HT-29 (cell line): ENCODE measurements at regions not wholly inside any gene's neighbourhood (a gene's known extent, or its start where the extent isn't known, plus 50 kb on each side); places are given as distances from the start of the nearest gene placed in this dataset.

Experiments used
- DNase-seq: peaks from one replicate; pipeline ENCODE4 v3.0.0-alpha.2; 2015; ENCODE audit warnings: low spot score

DNA sequence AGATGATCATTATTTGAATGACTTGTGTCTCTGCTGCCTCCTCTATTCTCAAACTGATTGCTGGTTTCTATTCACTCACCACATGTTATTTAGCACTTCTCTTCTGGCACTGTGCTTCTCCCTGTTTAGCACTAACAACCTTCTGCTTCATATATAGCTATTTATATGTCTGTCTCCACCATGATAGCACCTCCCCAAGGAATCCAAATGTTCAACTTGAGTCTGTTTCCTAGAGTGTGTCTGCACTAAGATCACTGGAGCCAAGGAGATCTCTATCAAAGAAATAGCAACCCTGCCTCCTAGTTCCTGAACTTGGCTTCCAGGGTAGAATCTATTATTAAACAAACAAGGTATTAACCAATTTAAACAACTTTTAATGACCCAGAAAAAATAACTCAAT is 104.5 kb downstream of the CYP26A1 start:
- no peak for DNase-seq

DNA sequence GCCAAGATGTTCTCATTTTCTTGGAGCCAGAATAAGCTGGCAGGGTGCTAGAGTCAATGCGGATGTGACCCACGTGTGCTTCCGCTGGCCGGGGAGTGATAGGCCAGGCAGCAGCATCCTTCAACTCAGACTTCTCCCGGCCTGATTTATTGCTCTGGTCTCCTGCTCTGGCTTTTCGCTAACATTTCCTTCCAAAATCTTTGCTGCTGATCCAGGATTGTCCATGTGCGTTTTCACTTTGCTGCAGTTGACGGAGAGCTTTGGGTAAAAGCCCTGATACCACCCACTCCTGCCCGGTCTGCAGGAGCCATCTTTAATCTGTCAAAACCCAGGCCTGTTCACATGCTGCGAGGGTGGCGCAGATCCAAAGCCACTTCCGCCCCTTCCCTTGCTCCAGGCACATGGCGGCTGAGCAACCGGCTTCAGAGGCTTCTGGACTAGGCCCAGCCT is 106.8 kb downstream of the CYP26A1 start:
- no peak for DNase-seq

DNA sequence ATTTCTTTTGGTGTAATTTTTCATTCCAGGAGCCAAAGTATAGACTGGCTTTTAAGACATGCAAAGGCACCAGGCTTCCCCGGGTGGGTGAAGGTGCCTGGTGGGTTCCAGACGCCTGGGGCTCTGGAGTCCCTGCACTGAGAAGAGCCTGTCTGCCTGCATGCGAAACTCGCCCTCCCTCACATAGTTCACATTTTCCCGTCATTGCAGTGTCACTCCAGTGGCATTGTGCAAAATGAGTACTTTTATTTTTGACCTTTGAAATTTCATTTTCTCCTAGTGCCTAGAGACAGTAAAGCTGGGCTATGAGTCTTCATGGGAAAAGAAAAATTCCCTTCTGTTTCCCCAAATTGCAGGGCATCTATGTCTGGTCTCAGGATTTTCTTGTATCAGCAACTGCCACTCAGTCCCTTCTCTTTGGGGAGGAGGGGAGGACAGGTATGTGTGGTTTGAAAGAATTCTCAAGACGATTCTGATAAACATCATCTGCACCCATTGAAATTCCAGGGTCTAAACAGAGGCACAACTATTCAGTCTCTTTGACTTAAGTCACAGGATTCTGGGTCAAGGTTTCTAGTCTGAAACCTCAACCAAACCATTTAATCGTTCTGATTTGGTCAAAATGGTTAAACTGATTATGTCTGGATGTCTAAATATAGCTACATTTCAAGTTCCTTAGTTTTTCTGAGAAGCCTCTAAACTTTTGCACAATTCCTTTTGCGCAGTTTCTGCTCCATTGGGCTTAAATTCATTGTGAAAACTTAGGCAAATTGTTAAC is 107.8 kb downstream of the CYP26A1 start:
- DNase-seq, result no peak

DNA sequence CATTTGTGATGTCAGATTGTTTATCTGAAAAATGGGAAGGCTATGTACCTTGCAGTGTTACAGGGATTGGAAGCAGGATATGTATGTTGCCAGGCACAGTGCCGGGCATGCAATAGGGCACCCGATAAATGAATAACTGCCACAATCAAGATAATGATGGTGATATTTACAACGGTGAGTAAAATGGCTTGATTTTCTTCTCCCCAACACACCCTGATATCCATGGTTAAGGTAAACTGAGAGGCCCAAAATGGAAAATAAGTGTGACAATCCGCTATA is 108.3 kb downstream of the CYP26A1 start:
- DNase-seq, result no peak

DNA sequence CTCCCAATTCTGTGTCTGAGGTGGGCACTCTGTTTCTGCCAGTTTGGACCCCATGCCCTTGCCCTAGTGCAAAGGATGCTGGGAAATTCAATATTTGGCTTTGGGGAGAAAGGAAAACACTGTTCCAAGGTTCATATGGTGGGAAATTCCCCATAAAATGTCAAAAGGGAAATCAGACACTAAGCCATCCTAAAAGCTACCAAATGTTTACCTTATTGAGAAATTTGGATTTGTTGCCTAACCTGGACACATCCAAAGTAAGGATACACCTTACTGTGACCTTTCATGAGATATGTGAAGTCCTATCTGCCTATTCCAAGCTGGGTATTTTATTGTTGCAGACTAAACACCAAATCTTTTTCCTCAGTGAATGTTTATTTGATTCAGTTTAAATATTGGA is 109.1 kb downstream of the CYP26A1 start:
- no peak for DNase-seq

DNA sequence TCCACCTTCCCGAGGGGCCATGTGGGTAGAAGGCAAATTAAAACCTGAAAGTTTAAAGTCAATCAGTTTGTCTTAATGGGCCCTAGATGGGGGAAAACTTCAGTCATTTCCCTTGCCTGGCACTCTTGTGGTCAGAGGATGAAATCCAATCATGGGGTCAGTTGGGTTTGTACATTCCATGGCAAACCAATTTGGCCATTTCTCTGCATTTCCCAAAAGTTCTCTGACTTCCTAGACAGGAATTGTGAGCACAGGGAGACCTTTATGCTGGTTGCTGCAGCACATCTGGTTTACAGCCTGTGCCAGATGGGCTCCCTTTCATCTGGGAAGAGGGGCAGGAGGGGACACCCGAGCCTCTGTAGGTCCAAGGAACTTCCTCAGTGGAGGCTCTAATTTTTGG is 113.0 kb downstream of the CYP26A1 start:
- no peak for DNase-seq

DNA sequence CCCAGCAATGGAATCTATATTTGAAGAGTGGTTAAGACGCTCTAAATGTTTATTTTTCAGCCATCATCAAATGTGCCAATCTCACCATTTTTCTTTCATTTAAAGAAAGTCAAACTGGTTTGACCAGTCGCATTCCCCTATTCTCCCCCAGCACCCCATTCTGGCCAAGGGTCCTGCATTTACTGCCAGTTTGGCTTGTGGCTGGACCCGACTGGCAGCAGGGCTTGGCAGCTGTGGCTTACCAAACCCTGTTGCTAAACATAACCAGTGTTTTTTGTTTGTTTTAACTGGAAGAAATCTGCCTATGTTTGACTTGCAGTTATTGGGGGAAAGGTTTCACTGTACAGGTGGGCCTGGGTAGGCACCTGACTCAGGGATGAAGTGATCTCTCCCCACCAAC is 116.3 kb downstream of the CYP26A1 start:
- DNase-seq, result peak; percentile 59

DNA sequence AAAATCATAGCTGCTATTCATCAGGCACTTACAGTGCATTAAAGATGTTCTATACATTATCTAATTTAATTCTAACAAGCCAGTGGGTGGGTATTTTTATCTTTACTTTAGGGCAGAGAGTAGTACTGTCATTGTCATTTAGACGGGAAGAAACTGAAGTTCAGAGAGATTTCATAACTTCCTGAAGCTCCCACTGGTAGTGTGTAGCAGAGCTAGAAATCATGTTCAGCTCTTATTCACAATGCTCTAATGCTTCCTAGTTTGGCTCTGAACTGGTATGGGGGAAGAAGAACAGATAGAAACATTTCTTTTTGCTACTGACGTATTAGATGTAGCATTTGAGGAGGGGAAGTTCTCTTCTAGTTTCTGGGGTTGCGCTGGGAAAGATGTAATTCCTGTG is 116.7 kb downstream of the CYP26A1 start:
- DNase-seq, result no peak

DNA sequence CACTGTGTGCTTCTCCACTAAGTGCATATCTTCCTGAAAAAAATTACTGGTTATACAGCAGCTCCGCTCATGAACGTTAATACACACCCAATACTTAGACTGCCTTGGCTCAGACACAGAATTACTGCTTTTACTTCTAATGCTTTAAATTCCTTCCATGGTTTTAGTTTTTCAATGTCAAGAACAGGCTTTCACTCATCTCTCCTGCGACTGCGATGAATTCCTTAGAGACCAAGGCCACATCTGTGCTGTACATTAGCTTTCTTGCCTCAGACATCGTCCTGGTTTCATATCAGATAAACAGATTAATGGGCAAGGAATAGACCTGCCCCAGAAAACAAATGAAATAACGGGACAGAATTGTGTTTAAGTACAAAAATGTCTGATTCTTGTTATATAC is 120.2 kb downstream of the CYP26A1 start:
- DNase-seq, result no peak

DNA sequence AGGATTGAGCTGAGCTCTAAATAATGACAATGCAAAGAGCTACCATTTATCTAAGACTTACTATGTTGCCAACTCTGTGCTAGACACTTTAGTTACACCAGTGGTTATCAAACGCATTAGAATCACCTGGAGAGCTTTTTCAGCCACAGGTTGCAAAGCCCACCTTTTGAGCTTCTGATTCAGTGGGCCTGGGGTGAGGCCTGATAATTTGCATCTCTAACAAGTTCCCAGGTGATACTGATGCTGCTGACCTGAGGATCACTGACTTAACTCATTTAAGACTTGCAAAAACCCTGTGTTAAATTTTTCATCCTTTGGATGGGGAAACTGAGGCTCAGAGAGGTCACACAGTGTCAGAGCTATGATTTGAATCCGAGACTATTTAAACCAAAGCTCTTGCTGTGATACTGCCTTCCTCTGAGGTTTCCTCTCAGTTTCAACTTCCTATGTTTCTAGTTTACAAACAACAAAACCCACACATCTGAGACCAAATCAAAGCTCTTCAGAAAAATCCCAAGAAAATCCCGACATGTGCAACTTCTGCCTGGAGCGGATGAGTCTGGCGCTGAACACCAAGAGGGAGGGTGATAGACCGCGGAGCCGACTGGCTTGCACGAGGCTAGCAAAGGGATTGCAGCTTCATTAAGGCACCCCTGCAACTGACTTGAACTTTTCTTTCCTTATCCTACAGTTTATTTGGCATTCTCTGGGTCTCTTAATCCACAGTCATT is 124.9 kb downstream of the CYP26A1 start:
- DNase-seq, result no peak

DNA sequence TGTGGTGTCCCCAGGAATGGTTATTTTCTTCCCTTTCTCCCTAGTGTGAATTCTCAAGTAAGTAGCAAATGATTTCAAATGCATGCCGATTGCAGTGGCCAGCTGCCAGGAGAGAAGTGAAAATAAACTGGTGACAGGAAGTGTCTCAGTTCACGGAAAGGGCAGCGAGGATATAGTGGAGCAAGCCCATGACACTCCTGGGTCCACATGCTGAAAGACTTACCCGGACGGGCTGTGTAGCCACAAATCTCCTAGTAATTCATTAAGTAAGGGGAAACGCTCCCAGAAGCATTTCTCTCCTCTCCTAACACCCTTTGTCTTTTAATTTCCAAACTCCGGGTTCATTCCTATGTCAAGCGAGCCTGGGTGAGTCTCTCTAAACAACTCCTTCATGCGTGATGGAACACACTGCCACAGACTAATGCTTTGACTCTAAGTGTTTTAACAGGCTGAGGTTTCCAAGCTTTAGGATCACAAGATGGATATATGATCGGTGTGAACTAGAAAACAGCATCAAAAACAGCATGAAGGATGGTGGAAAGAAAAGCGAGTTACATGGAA is 125.6 kb downstream of the CYP26A1 start:
- DNase-seq, result peak; percentile 87

DNA sequence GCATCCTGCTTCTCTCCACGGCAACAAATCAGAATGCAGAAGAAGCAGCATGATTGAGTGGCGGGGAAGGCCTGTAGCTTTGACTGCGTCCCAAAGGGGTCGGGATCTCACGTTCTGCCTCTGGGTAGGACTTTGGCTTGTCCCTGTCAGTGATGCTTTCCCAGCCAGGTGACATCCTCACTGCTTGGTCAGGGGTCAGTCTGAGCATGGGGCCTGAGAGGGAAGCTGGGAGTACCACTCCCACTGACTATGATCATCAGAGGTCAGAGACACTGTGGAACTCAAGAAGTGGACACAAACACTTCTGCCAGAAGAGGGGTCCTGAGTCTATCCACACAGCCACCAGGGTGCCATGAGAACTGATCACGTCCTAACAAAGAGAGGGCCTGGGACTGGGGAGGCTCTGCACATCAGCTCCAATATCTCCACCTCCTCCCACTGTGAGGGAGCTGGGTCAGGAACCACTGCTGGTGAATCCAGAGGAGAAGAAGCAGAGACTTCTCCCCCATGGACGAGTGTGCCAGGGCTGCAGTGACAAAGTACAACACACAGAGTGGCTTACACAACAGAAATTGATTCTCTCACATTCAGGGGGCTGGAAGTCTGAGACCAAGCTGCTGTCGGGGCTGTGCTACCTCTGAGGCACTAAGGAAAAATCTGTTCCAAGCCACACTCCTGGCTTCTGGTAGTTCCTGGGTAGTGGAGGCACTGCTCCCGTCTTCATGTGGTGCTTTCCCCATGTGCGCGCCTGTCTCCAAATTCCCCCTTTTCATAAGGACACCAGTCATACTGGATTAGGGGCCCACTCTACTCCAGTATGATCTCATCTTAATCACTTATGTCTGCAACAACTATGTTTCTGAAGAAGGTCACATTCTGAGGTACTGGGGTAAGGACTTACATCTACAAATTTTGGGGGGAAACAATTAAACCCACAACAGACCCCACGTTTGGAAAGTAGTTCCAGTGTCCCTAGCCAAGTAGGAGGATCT is 131.1 kb downstream of the CYP26A1 start:
- no peak for DNase-seq

DNA sequence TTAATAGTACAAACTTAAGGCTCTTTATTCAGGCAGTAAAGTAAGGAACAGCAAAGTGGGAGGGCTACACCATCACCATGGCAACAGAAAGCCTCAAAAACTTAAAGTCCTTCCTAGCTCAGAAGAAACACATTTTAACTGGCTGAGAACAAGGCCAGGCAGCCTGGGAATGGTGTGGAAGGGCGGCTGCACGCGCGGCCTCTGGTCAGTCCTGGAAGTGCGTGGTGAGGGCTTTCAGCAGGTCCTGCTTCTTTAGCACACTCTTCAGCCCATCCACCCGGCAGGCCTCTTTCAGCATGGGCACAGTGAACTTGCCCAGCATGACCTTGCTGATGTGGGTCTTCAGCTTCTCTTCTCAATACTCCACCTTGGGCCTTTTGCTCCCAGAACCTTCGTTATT is 133.0 kb downstream of the CYP26A1 start:
- peak; percentile 25 for DNase-seq

DNA sequence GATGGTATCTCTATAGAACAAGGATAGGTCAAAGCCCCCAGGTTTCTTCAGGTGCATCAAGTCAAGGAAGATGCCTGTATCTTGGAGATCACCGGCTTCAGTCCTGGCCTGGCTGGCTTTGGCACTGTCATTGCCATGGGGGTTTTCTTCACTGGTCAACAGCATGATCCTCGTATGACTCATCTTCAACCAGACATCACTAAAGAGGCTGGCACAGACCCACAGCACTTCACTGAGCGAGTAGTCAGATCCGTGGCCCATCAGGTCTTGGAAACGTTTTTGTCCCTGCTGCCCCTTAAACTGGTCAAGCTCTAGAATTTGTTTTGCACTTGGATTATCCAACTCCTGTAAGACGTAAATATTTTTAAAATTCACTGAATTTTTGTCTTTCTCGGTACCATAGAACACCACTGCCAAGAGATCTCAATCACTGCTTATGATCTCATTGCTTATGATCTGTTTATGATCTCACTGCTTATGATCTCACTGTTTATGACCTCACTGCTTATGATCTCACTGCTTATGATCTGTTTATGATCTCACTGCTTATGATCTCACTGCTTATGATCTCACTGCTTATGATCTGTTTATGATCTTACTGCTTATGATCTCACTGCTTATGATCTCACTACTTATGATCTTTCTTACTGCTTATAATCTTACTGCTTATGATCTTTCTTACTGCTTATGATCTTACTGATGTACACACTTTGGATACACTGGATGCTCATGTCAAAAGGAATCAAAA is 135.2 kb downstream of the CYP26A1 start:
- DNase-seq, result no peak

DNA sequence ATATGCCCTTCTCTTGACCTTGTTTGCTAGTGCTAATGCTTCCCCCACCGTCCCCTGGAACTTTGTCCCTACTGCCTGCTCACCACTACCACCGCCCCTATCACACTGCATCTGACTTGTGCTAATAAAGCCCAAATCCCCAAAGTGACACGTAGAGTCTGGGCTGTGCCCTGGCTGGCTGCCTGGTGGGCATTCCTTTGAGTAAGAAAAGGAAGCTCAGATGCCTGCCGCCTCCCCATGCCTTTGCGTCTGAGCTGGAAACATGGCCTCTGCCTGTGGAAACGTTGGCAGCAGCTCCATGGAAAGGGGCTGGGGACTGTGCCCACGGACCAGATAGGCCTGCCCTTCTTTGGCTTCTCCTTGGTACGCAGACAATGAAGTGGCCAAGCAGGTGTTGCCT is 138.3 kb downstream of the CYP26A1 start:
- DNase-seq, result no peak

DNA sequence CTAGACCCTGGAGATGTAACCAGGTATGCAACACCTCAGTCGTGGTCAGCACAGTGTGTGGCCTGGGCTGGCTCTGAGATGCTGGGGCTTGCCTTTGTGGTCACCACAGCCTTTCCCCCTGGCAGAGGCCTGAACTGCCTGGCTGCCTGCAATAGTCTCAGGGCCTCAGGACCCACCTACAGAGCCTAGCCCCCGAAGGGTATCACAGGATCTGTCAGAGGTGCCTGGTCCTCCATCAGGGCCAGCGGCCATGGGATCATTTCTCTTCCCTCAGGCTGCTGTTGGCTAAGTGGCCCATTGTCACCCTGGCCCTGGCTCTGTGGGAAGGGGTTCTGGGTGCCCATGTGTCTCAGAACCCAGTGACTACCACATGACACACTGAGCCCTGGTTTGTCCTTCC is 141.6 kb downstream of the CYP26A1 start:
- DNase-seq, result no peak

DNA sequence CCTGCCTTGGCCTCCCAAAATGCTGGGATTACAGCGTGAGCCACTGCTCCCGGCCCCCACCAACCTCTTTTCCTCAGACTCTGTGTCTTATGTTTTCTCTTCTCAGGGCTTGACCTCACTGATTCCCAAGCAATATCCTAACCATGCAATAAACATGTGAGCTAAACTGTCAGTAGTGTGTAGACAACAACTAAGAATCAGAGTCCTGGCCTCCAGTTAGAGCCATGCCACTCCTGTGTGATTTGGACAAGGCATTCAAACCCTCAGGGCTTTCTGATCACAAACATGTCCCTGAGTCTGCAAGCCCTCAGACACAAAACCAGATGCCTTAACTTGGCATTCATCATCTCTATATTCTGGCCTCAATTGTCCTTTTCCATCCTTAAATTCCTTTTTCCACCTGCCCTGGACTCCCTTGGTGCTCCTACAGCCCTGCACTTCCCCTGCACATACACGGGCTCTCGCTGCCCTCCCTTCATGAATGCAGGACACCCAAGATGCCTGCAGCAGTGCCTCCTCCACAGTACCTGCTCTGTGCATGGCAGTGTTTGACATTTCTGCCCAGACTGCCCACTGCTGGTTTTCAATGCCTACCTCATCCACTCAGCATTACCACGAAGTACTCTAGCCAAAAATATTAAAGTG is 142.8 kb downstream of the CYP26A1 start:
- DNase-seq, result no peak

DNA sequence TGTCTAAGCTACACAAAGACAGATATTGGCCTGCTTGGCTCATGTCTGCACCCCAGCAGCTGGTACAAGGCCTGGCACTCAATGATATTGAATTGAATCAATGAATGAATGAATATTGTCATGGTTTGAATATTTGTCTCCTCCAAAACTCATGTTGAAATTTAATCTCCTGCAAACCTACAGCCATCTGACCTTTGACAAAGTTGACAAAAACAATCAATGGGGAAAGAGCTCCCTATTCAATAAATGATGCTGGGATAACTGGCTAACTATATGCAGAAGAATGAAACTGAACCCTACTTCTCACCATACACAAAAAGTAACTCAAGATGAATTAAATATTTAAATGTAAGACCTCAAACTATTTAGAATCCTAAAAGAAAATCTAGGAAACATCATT is 144.7 kb downstream of the CYP26A1 start:
- DNase-seq, result no peak

DNA sequence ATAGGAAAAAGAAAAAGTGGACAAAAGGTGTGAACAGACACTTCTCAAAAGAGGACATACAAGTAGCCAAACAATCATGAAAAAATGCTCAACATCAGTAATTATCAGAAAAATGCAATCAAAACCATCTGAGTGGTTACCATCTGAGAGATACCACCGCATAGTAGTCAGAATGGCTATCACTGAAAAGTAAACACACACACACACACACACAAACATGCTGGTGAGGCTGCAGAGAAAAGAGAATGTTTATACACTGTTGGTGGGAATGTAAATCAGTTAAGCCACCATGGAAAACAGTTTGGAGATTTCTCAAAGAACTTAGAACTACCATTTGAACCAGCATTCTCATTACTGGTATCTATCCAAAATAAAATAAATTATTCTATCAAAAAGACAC is 145.7 kb downstream of the CYP26A1 start:
- DNase-seq, result no peak

DNA sequence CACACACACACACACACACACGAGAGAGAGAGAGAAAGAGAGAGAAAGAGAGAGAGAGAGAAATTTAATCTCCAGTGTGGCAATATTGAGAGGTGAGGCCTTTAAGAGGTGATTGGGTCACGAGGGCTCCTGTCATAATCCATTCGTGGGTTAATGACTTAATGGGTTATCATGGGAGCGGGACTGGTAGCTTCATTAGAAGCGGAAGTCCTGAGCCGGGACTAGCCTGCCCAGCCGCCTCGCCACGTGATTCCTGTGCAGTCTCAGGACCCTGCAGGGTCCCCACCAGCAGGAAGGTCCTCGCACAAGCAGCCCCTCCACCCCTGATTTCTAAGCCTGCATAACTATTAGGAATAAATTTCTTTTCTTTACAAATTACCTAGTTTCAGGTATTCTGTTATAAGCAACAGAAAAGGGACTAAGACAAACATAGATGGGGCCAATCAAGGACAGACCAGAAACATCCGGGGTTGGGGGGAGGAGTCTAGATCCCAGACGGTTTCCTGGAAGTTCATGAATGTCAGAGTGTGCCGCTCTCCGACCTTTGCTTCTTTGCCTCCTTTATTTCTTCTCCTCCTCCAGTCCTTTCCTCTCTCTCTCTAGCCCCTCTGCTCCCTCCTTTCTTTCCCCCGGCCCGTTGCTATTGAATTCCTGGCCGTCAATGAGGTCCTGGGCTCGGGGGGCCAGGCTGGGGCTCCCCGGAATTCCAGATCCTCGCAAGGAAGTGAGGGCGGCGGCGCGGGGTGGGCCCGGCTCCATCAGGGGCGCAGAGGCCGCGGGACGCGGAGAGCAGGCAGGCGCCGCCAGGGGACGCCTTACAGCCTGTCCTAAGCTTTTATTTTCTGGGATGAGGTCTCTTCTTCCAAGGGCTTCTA is 146.8 kb downstream of the CYP26A1 start:
- no peak for DNase-seq
